ENCODE measurements at regions not wholly inside any gene's neighbourhood (a gene's known extent, or its start where the extent isn't known, plus 50 kb on each side); places are given as distances from the start of the nearest gene placed in this dataset.

DNA sequence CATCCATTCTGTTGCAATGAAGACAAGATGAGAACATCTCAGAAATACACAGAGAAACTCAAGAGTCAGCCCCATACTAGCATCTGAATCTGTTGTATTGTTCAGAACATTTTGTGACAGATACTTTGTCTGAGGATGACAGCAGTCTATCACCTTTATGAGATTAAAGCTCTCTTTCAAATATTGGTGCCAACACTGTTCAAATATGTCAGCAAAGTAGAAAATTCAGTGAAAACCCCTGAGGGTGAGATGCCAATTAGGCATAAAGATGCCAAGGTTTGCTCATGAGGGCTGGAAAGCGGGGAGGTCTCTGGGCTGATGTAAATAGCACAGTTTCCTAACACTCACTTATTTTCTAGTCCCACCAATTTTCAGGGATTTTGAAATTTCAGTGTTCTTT lies 1054.2 kb upstream of the CRIM1 start:
- TF ChIP-seq, protein P1, sequence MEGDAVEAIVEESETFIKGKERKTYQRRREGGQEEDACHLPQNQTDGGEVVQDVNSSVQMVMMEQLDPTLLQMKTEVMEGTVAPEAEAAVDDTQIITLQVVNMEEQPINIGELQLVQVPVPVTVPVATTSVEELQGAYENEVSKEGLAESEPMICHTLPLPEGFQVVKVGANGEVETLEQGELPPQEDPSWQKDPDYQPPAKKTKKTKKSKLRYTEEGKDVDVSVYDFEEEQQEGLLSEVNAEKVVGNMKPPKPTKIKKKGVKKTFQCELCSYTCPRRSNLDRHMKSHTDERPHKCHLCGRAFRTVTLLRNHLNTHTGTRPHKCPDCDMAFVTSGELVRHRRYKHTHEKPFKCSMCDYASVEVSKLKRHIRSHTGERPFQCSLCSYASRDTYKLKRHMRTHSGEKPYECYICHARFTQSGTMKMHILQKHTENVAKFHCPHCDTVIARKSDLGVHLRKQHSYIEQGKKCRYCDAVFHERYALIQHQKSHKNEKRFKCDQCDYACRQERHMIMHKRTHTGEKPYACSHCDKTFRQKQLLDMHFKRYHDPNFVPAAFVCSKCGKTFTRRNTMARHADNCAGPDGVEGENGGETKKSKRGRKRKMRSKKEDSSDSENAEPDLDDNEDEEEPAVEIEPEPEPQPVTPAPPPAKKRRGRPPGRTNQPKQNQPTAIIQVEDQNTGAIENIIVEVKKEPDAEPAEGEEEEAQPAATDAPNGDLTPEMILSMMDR (IDR thresholded peaks at IDR 0.05; ENCODE audit: insufficient read depth, low read depth, low read length, missing control alignments) = no peak
- no peak for DNase-seq (ENCODE audit: low read depth)
- no peak overlapping the region for H3K4me3 ChIP-seq (ENCODE audit: low read length)

DNA sequence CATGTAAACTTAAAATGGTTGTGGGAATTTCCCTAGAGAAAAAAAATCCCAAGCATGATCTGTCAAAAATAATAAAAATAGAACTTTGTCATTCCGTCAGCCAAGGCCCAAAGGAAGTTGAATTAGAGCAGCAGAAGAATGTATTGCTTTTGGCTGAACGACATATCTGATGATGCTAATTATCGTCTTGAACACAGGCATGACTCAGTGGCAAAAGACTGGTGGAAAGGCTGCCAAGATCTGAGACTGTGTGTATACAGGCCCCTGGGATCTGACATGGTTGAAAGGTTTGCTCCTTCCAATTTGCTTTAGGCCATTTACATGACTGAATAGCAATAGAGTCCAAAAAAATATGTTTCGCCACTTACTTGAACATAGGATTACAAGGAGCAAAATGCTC lies 1057.1 kb upstream of the CRIM1 start:
- peak; percentile 38 for DNase-seq (ENCODE audit: low read depth)
- H3K4me3 ChIP-seq (ENCODE audit: low read length) = no peak overlapping the region
- TF ChIP-seq, protein P1 (IDR thresholded peaks at IDR 0.05; ENCODE audit: insufficient read depth, low read depth, low read length, missing control alignments) = no peak

DNA sequence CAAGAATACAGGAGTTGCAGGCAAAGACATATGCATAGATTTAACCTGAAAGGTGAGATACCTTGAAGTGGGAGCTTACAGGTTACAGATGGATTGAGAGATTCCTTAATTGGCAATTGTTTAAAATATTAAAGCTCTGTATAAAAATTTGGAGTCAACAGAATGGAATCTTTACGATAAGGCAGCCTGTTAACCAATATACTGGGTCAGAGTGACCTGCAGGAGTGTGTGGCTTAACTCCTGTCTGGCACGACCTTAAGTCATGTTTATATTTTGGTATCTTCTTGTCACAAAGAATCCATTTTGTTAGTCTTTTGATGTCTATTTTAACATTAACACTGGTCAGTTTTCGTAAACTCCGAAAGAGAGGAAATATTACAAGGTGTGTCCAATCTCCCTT lies 1058.2 kb upstream of the CRIM1 start:
- TF ChIP-seq, protein P1 (IDR thresholded peaks at IDR 0.05; ENCODE audit: insufficient read depth, low read depth, low read length, missing control alignments) = no peak
- no peak for DNase-seq (ENCODE audit: low read depth)
- H3K4me3 ChIP-seq (ENCODE audit: low read length) = no peak overlapping the region

DNA sequence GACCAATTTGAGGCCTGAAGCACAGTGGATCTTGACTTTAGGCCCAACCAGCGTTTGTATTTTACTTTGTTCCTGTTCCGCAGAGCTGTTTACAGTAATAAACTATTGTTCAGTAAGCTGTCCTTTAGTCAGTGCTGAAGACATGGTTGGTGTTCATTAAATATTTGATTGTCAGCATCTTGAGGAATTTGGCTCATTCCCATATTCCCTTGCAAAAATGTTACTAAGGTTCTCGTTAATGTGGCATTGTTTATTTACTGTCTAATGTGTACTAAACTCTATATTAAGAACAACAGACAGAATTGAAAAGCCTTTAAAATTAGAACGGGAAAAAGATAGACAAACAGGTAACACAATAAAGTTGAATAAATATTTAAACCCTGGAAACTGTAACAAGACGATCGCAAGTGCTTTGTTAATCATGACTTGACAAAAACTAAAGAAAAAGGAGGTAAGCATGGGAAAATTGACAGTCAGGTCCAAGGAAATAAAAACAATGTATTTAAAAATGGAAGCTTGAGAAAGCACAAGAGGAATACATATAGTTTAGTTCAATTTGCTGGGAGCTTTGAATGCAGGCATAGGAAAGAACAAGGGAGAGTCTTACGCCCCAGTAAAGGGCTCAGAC lies 1060.8 kb upstream of the CRIM1 start:
- TF ChIP-seq, protein P1 (IDR thresholded peaks at IDR 0.05; ENCODE audit: insufficient read depth, low read depth, low read length, missing control alignments) = no peak
- DNase-seq (ENCODE audit: low read depth) = no peak
- no peak overlapping the region for H3K4me3 ChIP-seq (ENCODE audit: low read length)

DNA sequence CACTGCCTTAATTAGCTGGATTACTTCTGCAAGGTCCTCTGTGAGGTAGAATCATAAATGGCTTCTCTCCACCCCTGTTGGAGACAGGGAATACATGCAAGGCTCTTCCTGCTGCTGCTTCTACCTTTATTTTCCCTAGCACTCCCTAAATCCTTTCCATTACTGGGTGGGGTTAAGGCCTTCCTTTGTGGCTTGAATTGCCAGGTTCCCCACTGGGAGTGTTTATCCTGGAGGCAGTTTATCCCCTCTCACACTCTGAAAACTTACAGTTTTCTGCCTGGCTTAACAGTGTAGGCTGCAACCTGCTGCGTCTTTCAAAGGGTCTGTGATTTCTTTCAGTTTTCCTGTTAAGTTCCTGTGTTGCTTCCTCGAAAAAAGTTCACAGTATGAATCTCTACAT lies 1062.3 kb upstream of the CRIM1 start:
- H3K4me3 ChIP-seq (ENCODE audit: low read length) = no peak overlapping the region
- TF ChIP-seq, protein P1 (IDR thresholded peaks at IDR 0.05; ENCODE audit: insufficient read depth, low read depth, low read length, missing control alignments) = no peak
- no peak for DNase-seq (ENCODE audit: low read depth)

DNA sequence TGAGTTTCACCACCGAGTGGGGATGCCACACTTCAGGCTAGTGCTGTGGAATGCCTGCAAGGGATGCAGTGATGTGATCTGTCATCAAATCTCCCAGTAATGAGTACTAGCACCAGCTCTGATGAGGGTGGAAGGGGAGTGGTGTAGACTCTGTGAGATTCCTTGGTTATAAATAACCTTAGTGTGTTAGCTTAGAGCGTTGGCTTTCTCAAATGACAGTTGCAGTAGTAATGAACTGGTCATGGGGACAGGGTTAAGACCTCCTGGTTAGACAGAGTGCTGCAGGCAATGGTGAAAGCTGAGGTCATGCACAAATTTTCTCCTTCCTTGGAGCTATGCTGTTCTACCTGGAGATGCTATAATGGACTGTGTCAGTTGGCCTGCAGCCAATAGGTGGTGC lies 1063.4 kb upstream of the CRIM1 start:
- H3K4me3 ChIP-seq (ENCODE audit: low read length) = no peak overlapping the region
- no peak for DNase-seq (ENCODE audit: low read depth)
- TF ChIP-seq, protein P1 (IDR thresholded peaks at IDR 0.05; ENCODE audit: insufficient read depth, low read depth, low read length, missing control alignments) = no peak

DNA sequence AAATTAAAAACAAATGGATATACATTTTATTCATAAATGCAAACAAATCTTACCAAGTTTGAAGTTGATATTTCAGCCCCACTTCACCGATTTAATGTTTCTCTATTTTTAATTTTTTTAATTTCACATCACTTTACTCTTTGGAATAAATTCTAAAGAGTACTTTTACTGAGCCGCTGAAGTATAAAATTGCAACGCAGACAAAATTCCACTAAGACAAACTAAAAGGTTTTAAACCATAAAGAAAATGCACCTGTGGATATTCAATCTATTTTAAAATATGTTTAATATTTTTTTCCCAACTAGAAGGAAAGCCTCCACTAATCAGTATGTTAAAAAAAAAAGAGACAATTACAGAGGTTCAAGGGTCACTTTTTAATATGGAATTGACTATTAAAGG lies 1073.9 kb upstream of the CRIM1 start:
- TF ChIP-seq, protein P1 (IDR thresholded peaks at IDR 0.05; ENCODE audit: insufficient read depth, low read depth, low read length, missing control alignments) = no peak
- H3K4me3 ChIP-seq (ENCODE audit: low read length) = no peak overlapping the region
- no peak for DNase-seq (ENCODE audit: low read depth)
